ENCODE measurements at regions not wholly inside any gene's neighbourhood (a gene's known extent, or its start where the extent isn't known, plus 50 kb on each side); places are given as distances from the start of the nearest gene placed in this dataset.

DNA sequence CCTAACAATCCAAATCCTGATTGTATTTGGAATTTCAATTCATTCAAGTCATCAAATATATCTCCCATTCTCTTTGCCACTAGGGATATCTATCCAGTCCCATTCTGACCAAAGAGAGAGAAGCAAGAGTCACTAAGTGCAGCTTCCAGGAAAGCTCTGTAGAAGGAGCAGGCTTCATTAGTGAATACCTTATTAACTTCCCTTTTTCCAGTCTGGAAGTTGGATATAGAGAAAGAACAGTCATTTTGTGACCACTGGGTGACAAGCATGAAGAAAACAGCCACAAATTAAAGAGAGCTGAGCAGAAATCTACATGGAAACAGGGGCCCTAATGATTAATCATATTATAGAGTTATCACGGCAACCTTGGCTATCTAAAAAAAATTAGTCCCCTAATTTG, 190.7 kb upstream of the ADO start:
- TF ChIP-seq, protein P1, sequence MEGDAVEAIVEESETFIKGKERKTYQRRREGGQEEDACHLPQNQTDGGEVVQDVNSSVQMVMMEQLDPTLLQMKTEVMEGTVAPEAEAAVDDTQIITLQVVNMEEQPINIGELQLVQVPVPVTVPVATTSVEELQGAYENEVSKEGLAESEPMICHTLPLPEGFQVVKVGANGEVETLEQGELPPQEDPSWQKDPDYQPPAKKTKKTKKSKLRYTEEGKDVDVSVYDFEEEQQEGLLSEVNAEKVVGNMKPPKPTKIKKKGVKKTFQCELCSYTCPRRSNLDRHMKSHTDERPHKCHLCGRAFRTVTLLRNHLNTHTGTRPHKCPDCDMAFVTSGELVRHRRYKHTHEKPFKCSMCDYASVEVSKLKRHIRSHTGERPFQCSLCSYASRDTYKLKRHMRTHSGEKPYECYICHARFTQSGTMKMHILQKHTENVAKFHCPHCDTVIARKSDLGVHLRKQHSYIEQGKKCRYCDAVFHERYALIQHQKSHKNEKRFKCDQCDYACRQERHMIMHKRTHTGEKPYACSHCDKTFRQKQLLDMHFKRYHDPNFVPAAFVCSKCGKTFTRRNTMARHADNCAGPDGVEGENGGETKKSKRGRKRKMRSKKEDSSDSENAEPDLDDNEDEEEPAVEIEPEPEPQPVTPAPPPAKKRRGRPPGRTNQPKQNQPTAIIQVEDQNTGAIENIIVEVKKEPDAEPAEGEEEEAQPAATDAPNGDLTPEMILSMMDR (IDR thresholded peaks at IDR 0.05): no peak
- TF ChIP-seq EP300 (IDR thresholded peaks at IDR 0.05; ENCODE audit: borderline replicate concordance in 1 of 2, low read depth in 1 of 2, low read length in 1 of 2) (no peak), MXI1 (IDR thresholded peaks at IDR 0.05; ENCODE audit: low read depth, low read length) (no peak), EZH2phosphoT487 (IDR thresholded peaks at IDR 0.05; ENCODE audit: borderline replicate concordance, low read depth) (no peak)
- TF ChIP-seq, protein P2, sequence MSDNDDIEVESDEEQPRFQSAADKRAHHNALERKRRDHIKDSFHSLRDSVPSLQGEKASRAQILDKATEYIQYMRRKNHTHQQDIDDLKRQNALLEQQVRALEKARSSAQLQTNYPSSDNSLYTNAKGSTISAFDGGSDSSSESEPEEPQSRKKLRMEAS (IDR thresholded peaks at IDR 0.05; ENCODE audit: low read depth): no peak

Data from SK-N-SH (cell line).